Sigmoid colon (tissue), 6 donors: ENCODE measurements at regions not wholly inside any gene's neighbourhood (a gene's known extent, or its start where the extent isn't known, plus 50 kb on each side); places are given as distances from the start of the nearest gene placed in this dataset.

Source experiments
- DNase-seq: peaks from one replicate; pipeline ENCODE4 v3.0.0-alpha.2; 2019
- H3K27ac ChIP-seq, 4 donors: fragments of 200-600 bp; sonication (generic); one replicate each; pipeline ENCODE4 v1.5.1; 2016 to 2019; ENCODE audit warnings: mild to moderate bottlenecking in 1 of 4
- H3K27me3 ChIP-seq, 3 donors: fragments of 200-600 bp; sonication (generic); one replicate each; pipeline ENCODE4 v1.5.1; 2019; ENCODE audit warnings: mild to moderate bottlenecking in 1 of 3
- H3K36me3 ChIP-seq, 4 donors: fragments of 200-600 bp; sonication (generic); one replicate each; pipeline ENCODE4 v1.5.1; 2016 to 2019
- H3K4me1 ChIP-seq, 4 donors: fragments of 200-600 bp; sonication (generic); one replicate each; pipeline ENCODE4 v1.5.1; 2017 to 2019
- H3K4me3 ChIP-seq, 4 donors: fragments of 200-600 bp; sonication (generic); one replicate each; pipeline ENCODE4 v1.5.1; 2017 to 2019; ENCODE audit warnings: mild to moderate bottlenecking in 2 of 4, moderate library complexity in 1 of 4
- H3K9me3 ChIP-seq, 4 donors: fragments of 200-600 bp in 3 of 4; sonication (generic) in 3 of 4; one replicate each; pipeline versions ENCODE4 v1.5.1 to v1.6.1; 2013 to 2019
- CTCF ChIP-seq, 4 experiments: fragments of 450-650 bp in 3 of 4; fragments of 200-600 bp in 1 of 4; IDR thresholded peaks; one replicate each; pipeline ENCODE4 v1.5.1; 2016 to 2019; ENCODE audit warnings: antibody characterized with exemption in 4 of 4, mild to moderate bottlenecking in 3 of 4, moderate library complexity in 2 of 4
- EP300 ChIP-seq, 4 donors: sonication (generic); formaldehyde crosslinking; IDR thresholded peaks; one replicate each; pipeline ENCODE4 v1.6.1; 2017; ENCODE audit warnings: antibody characterized with exemption in 4 of 4
- POLR2A ChIP-seq, 2 donors: fragments of 450-650 bp; IDR thresholded peaks; one replicate each; pipeline ENCODE4 v1.6.1; 2016; ENCODE audit warnings: antibody characterized with exemption in 2 of 2, mild to moderate bottlenecking in 2 of 2, moderate library complexity in 2 of 2
- POLR2AphosphoS5 ChIP-seq, 4 donors: sonication (generic); formaldehyde crosslinking; IDR thresholded peaks; one replicate each; pipeline ENCODE4 v1.6.1; 2017; ENCODE audit warnings: antibody characterized with exemption in 4 of 4
- WGBS, 2 donors: extraction: QIAGEN DNeasy Blood & Tissue Kit; methylation state at CpG; one replicate each; pipeline ENCODE4 v1.1.7; 2013; 5-methylcytosine and 5-hydroxymethylcytosine counted together
- intact Hi-C: fragments of 100-400 bp; cut with DNase I; formaldehyde crosslinking; loops from one replicate; pipeline ENCODE4 v1.15.1; 2023
- donor health status: healthy with polysubstance abuse.
- donor health status: healthy.

- WGBS, 2 donors = 33 to 57% methylated on average over 2 of the region's 2 CpGs
- DNase-seq = no peak
- Histone ChIP-seq H3K9me3 (no peaks in the 10 kb centered on the region), H3K27ac (no peak overlapping the region), H3K36me3 (no peaks in the 10 kb centered on the region), H3K4me3 (no peak overlapping the region), H3K4me1 (no peaks in the 10 kb centered on the region), H3K27me3 (no peaks in the 10 kb centered on the region)
- TF ChIP-seq EP300 (IDR thresholded peaks at IDR 0.05) = no peak
- TF ChIP-seq POLR2A (IDR thresholded peaks at IDR 0.05) = no peak
- no peak for TF ChIP-seq CTCF (IDR thresholded peaks at IDR 0.05)
- TF ChIP-seq POLR2AphosphoS5 (IDR thresholded peaks at IDR 0.05) = no peak
- intact Hi-C loops = no loop called here
Observed at GRCh38 chr5:166004006-166004405, 2287.4 kb upstream of the WWC1 start.

- Histone ChIP-seq H3K36me3 (no peaks in the 10 kb centered on the region), H3K4me3 (no peak overlapping the region), H3K27me3 (no peaks in the 10 kb centered on the region), H3K27ac (no peak overlapping the region), H3K9me3 (no peaks in the 10 kb centered on the region), H3K4me1 (no peaks in the 10 kb centered on the region)
- no peak for DNase-seq
- intact Hi-C loops = no loop called here
- TF ChIP-seq CTCF (IDR thresholded peaks at IDR 0.05) (no peak), POLR2A (IDR thresholded peaks at IDR 0.05) (no peak), POLR2AphosphoS5 (IDR thresholded peaks at IDR 0.05) (no peak)
- 89 to 95% methylated on average over 4 of the region's 4 CpGs for WGBS, 2 donors
Observed at GRCh38 chr5:166013415-166013814, 2278.0 kb upstream of the WWC1 start.

- Histone ChIP-seq H3K36me3 (no peaks in the 10 kb centered on the region), H3K27me3 (no peaks in the 10 kb centered on the region), H3K9me3 (no peaks in the 10 kb centered on the region), H3K27ac (no peak overlapping the region), H3K4me1 (no peaks in the 10 kb centered on the region), H3K4me3 (no peak overlapping the region)
- TF ChIP-seq EP300 (IDR thresholded peaks at IDR 0.05) (no peak), CTCF (IDR thresholded peaks at IDR 0.05) (no peak), POLR2AphosphoS5 (IDR thresholded peaks at IDR 0.05) (no peak), POLR2A (IDR thresholded peaks at IDR 0.05) (no peak)
- intact Hi-C loops = no loop called here
- 65 to 66% methylated on average over 2 of the region's 2 CpGs for WGBS, 2 donors
- no peak for DNase-seq
Observed at GRCh38 chr5:166014256-166014655, 2277.2 kb upstream of the WWC1 start.

GRCh38 chr5:166018716-166019115, 2272.7 kb upstream of the WWC1 start:
- intact Hi-C loops = no loop called here
- Histone ChIP-seq H3K4me1 (no peaks in the 10 kb centered on the region), H3K27me3 (no peaks in the 10 kb centered on the region), H3K4me3 (no peak overlapping the region), H3K27ac (no peak overlapping the region), H3K36me3 (no peaks in the 10 kb centered on the region), H3K9me3 (no peaks in the 10 kb centered on the region)
- 68 to 83% methylated on average over 1 of the region's 1 CpG for WGBS, 2 donors
- TF ChIP-seq POLR2AphosphoS5 (IDR thresholded peaks at IDR 0.05) (no peak), EP300 (IDR thresholded peaks at IDR 0.05) (no peak), POLR2A (IDR thresholded peaks at IDR 0.05) (no peak), CTCF (IDR thresholded peaks at IDR 0.05) (no peak)
- DNase-seq = no peak

DNA sequence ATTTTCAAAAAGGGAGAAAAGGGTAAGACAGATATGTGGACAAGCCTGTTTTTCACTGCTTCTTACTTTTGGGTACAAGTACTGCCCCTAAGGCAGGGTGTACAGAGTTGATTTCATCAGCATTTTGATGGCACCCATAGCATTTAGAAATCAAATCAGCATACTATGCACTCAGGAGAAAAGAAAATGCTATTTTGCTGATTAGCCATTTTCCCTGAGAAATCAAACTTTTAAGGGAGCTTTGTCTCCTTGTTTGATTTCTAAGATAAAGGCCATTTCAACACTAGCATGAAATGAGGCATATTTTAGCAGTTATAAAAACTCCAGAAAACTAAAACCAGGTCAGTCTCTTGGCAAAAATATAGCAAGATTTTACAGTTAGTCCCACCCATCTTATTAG, 2269.4 kb upstream of the WWC1 start:
- DNase-seq = no peak
- Histone ChIP-seq H3K4me3 (no peak overlapping the region), H3K4me1 (no peaks in the 10 kb centered on the region), H3K36me3 (no peaks in the 10 kb centered on the region), H3K27ac (no peak overlapping the region), H3K9me3 (no peaks in the 10 kb centered on the region), H3K27me3 (no peaks in the 10 kb centered on the region)
- intact Hi-C loops = no loop called here
- TF ChIP-seq EP300 (IDR thresholded peaks at IDR 0.05) (no peak), POLR2A (IDR thresholded peaks at IDR 0.05) (no peak), POLR2AphosphoS5 (IDR thresholded peaks at IDR 0.05) (no peak), CTCF (IDR thresholded peaks at IDR 0.05) (no peak)
